Right lobe of liver (tissue), 6 donors: ENCODE measurements at regions not wholly inside any gene's neighbourhood (a gene's known extent, or its start where the extent isn't known, plus 50 kb on each side); places are given as distances from the start of the nearest gene placed in this dataset.
"Not testable (repeated sequence)": the region's sequence is repeated elsewhere in the genome, so short reads cannot be mapped to it uniquely, and the experiment has no call there.

ENCODE experiments used
- ATAC-seq, 4 donors: fragments of 200-7000 bp; cut with Tn5 transposase; one replicate each; pipeline ENCODE4 v1.9.1; 2020; ENCODE audit warnings: mild to moderate bottlenecking in 4 of 4, moderate library complexity in 4 of 4
- DNase-seq, 3 donors: peaks; one replicate each; pipeline ENCODE4 v3.0.0-alpha.2; 2020
- H3K27ac ChIP-seq, 3 donors: fragments of 200-600 bp; one replicate each; pipeline ENCODE4 v1.8.0; 2022
- H3K27me3 ChIP-seq, 2 donors: fragments of 200-600 bp; one replicate each; pipeline ENCODE4 v1.8.0; 2022
- H3K36me3 ChIP-seq, 4 donors: fragments of 200-600 bp; sonication (generic) in 1 of 4; one replicate each; pipeline versions ENCODE4 v1.5.1 to v1.8.0; 2017 to 2022; ENCODE audit warnings: control low read depth in 1 of 4
- H3K4me1 ChIP-seq, 4 donors: fragments of 200-600 bp; sonication (generic) in 1 of 4; one replicate each; pipeline versions ENCODE4 v1.5.1 to v1.8.0; 2017 to 2022; ENCODE audit warnings: control low read depth in 1 of 4
- H3K4me3 ChIP-seq, 3 donors: fragments of 200-600 bp; one replicate each; pipeline ENCODE4 v1.8.0; 2022
- H3K9me3 ChIP-seq, 4 donors: fragments of 200-600 bp; sonication (generic) in 1 of 4; one replicate each; pipeline versions ENCODE4 v1.5.1 to v1.8.0; 2017 to 2022; ENCODE audit warnings: control low read depth in 1 of 4
- CTCF ChIP-seq, 4 donors: fragments of 200-600 bp in 3 of 4; fragments of 450-650 bp in 1 of 4; IDR thresholded peaks; one replicate each; pipeline versions ENCODE4 v1.5.1 to v1.8.0; 2016 to 2022; ENCODE audit warnings: antibody characterized with exemption in 4 of 4, mild to moderate bottlenecking in 2 of 4
- POLR2A ChIP-seq: fragments of 450-650 bp; IDR thresholded peaks from one replicate; pipeline ENCODE4 v1.6.1; 2017; ENCODE audit warnings: antibody characterized with exemption, mild to moderate bottlenecking
- WGBS: methylation state at CpG from one replicate; pipeline ENCODE4 v1.1.6; 2018; ENCODE audit warnings: low coverage, low lambda C conversion rate; ENCODE audit not compliant: insufficient coverage; ENCODE audit errors: missing lambda C conversion rate; 5-methylcytosine and 5-hydroxymethylcytosine counted together
- intact Hi-C, 2 donors: fragments of 100-400 bp; cut with DNase I; formaldehyde crosslinking; loops; one replicate each; pipeline versions ENCODE4 v1.11.2 to v1.14.1; 2022
- donor health status: DM: no; HTN: yes; CAD: no.
- donor health status: DM: no; HTN: no; CAD: no.
- donor health status: DM: no; HTN: no; CAD: no.
- donor health status: DM: no; HTN: yes; CAD: no.
- donor health status: DM: no; HTN: yes; CAD: no.

DNA sequence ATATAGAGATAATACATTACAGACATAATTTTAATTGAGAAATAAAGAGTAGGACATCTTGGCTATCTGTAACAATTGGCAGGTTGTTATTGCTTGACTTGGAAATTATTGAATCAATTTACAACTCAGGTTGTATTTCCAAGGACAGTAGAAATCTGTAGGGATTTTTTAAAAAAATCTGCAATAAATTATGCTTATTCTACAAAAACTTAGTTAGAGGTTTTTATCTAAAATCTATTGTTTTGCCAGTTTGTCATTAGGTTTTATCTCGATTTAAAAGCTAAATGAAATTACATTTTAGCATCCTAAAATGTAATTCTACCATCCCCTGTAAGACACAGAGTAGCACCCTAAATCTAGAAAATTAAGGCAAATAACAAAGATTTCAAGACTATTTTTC, 408.8 kb downstream of the COL11A1 start:
- no peaks in the 10 kb centered on the region for H3K36me3 ChIP-seq
- DNase-seq (no peak), ATAC-seq (no peak)
- H3K9me3 ChIP-seq: no peaks in the 10 kb centered on the region
- 23% methylated on average over 1 of the region's 1 CpG for WGBS
- H3K27ac ChIP-seq: no peak overlapping the region
- no peak overlapping the region for H3K4me3 ChIP-seq
- no peaks in the 10 kb centered on the region for H3K27me3 ChIP-seq
- TF ChIP-seq POLR2A (no peak), CTCF (IDR thresholded peaks at IDR 0.05) (no peak)
- intact Hi-C loops: no loop called here
- H3K4me1 ChIP-seq: no peaks in the 10 kb centered on the region

- Histone ChIP-seq H3K27ac (no peak overlapping the region), H3K4me3 (no peak overlapping the region), H3K27me3 (no peaks in the 10 kb centered on the region), H3K36me3 (no peaks in the 10 kb centered on the region), H3K4me1 (no peaks in the 10 kb centered on the region), H3K9me3 (no peaks in the 10 kb centered on the region)
- ATAC-seq (no peak), DNase-seq (no peak)
- WGBS: 22% methylated on average over 1 of the region's 1 CpG
- intact Hi-C loops: no loop called here
- TF ChIP-seq POLR2A (no peak), CTCF (IDR thresholded peaks at IDR 0.05) (no peak)
These were observed 415.0 kb downstream of the COL11A1 start for GRCh38 chr1:102693345-102693744.

DNA sequence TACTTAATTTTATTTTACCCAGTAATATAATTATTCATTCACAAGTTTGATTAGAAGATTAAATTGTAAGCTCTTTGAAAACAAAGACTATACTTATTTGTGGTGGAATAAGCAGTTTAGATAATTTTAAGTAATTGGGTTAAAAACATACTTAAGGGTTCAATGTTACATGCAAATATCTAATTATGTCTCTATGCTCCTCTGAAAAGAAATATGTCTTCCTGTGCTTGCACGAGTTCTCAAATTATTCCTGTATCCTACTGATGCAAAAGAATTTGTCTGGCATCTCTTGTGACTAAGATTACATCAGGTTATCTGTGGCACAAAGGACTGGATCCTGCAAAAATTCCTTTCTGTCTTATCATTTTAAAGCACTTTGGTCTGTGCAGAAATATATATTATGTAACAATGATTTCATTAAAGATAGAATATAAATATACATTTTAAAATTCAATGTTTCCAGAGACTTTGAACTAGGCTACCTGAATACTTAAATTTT, 416.7 kb downstream of the COL11A1 start:
- no peak overlapping the region for H3K27ac ChIP-seq
- no peaks in the 10 kb centered on the region for H3K4me1 ChIP-seq
- H3K27me3 ChIP-seq: no peaks in the 10 kb centered on the region
- TF ChIP-seq CTCF (IDR thresholded peaks at IDR 0.05): no peak
- no peak for TF ChIP-seq POLR2A
- H3K36me3 ChIP-seq: no peaks in the 10 kb centered on the region
- 30% methylated on average over 1 of the region's 1 CpG for WGBS
- no peak for DNase-seq
- intact Hi-C loops: no loop called here
- no peaks in the 10 kb centered on the region for H3K9me3 ChIP-seq
- no peak overlapping the region for H3K4me3 ChIP-seq
- ATAC-seq: no peak

GRCh38 chr1:102687383-102687782, 420.9 kb downstream of the COL11A1 start:
- Histone ChIP-seq H3K4me3 (no peak overlapping the region), H3K9me3 (no peaks in the 10 kb centered on the region), H3K27me3 (no peaks in the 10 kb centered on the region), H3K36me3 (no peaks in the 10 kb centered on the region), H3K4me1 (no peaks in the 10 kb centered on the region), H3K27ac (no peak overlapping the region)
- 35% methylated on average over 2 of the region's 2 CpGs for WGBS
- ATAC-seq (no peak), DNase-seq (no peak)
- TF ChIP-seq CTCF (IDR thresholded peaks at IDR 0.05): no peak
- no peak for TF ChIP-seq POLR2A
- intact Hi-C loops: no loop called here

- H3K9me3 ChIP-seq: no peaks in the 10 kb centered on the region
- H3K27me3 ChIP-seq: no peaks in the 10 kb centered on the region
- TF ChIP-seq POLR2A: no peak
- no peak for TF ChIP-seq CTCF (IDR thresholded peaks at IDR 0.05)
- ATAC-seq (no peak), DNase-seq (no peak)
- H3K4me1 ChIP-seq: no peaks in the 10 kb centered on the region
- no peaks in the 10 kb centered on the region for H3K36me3 ChIP-seq
- intact Hi-C loops: no loop called here
- H3K27ac ChIP-seq: no peak overlapping the region
- WGBS: 91% methylated on average over 4 of the region's 13 CpGs
- no peak overlapping the region for H3K4me3 ChIP-seq
These were observed 446.8 kb downstream of the COL11A1 start for GRCh38 chr1:102661481-102661880.

DNA sequence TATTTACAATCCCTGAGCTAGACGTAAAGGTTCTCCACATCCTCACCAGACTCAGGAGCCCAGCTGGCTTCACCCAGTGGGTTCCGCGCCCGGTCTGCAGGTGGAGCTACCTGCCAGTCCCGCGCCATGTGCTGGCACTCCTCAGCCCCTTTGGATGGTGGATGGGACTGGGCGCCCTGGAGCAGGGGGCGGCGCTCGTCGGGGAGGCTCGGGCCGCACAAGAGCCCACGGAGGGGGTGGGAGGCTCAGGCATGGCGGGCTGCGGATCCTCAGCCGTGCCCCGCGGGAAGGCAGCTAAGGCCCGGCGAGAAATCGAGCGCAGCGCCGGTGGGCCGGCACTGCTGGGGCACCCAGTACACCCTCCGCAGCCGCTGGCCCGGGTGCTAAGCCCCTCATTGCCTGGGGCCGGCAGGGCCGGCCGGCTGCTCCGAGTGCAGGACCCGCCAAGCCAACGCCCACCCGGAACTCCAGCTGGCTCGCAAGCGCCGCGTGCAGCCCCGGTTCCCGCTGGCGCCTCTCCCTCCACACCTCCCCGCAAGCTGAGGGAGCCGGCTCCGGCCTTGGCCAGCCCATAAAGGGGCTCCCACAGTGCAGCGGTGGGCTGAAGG, 448.3 kb downstream of the COL11A1 start:
- H3K27ac ChIP-seq, H3K4me3 ChIP-seq, H3K27me3 ChIP-seq, DNase-seq, ATAC-seq, H3K9me3 ChIP-seq, H3K36me3 ChIP-seq, H3K4me1 ChIP-seq, intact Hi-C loops: not testable (repeated sequence)
- 90% methylated on average over 2 of the region's 47 CpGs for WGBS
